NCI-H2029 treated with DMSO at 0.1 percent for 48 hours (cell line): ENCODE measurements at regions not wholly inside any gene's neighbourhood (a gene's known extent, or its start where the extent isn't known, plus 50 kb on each side); places are given as distances from the start of the nearest gene placed in this dataset.

ENCODE experiments used
- DNase-seq: peaks from one replicate; lab custom pipeline; 2025; lab: John Stamatoyannopoulos, UW

GRCh38 chr15:91473894-91474545 is 374.0 kb downstream of the SV2B start:
- no peak for DNase-seq

- no peak for DNase-seq
These were observed 376.6 kb upstream of the SLCO3A1 start for GRCh38 chr15:91476861-91477260.

GRCh38 chr15:91478717-91479191 is 374.8 kb upstream of the SLCO3A1 start:
- DNase-seq, result no peak

- no peak for DNase-seq
These were observed 373.1 kb upstream of the SLCO3A1 start for GRCh38 chr15:91480426-91480825.

- DNase-seq, result no peak
These were observed 370.7 kb upstream of the SLCO3A1 start for GRCh38 chr15:91482799-91483198.

GRCh38 chr15:91484141-91484540 is 369.4 kb upstream of the SLCO3A1 start:
- DNase-seq, result no peak

GRCh38 chr15:91488452-91488851 is 365.1 kb upstream of the SLCO3A1 start:
- no peak for DNase-seq

- DNase-seq, result no peak
These were observed 363.3 kb upstream of the SLCO3A1 start for GRCh38 chr15:91490211-91490610.

- DNase-seq, result no peak
These were observed 362.2 kb upstream of the SLCO3A1 start for GRCh38 chr15:91491101-91491950.

GRCh38 chr15:91496754-91497691 is 356.5 kb upstream of the SLCO3A1 start:
- DNase-seq, result no peak

- DNase-seq, result no peak
These were observed 355.3 kb upstream of the SLCO3A1 start for GRCh38 chr15:91498046-91498748.

- no peak for DNase-seq
These were observed 354.8 kb upstream of the SLCO3A1 start for GRCh38 chr15:91498749-91499062.

- no peak for DNase-seq
These were observed 353.6 kb upstream of the SLCO3A1 start for GRCh38 chr15:91499774-91500383.

- no peak for DNase-seq
These were observed 344.9 kb upstream of the SLCO3A1 start for GRCh38 chr15:91508633-91509032.

- DNase-seq, result no peak
These were observed 339.4 kb upstream of the SLCO3A1 start for GRCh38 chr15:91514147-91514546.

- no peak for DNase-seq
These were observed 338.2 kb upstream of the SLCO3A1 start for GRCh38 chr15:91515188-91515754.

GRCh38 chr15:91516866-91517265 is 336.6 kb upstream of the SLCO3A1 start:
- DNase-seq, result no peak

GRCh38 chr15:91517491-91518200 is 335.9 kb upstream of the SLCO3A1 start:
- DNase-seq, result no peak

GRCh38 chr15:91520850-91521249 is 332.7 kb upstream of the SLCO3A1 start:
- DNase-seq, result no peak

- DNase-seq, result no peak
These were observed 332.0 kb upstream of the SLCO3A1 start for GRCh38 chr15:91521548-91521947.
